T-cell (primary cell): ENCODE measurements at regions not wholly inside any gene's neighbourhood (a gene's known extent, or its start where the extent isn't known, plus 50 kb on each side); places are given as distances from the start of the nearest gene placed in this dataset.
"Not testable (repeated sequence)": the region's sequence is repeated elsewhere in the genome, so short reads cannot be mapped to it uniquely, and the experiment has no call there.

ENCODE experiments used
- ATAC-seq, 4 experiments: fragments of 200-7000 bp in 3 of 4; fragments of 150-1000 bp in 1 of 4; cut with Tn5 transposase; replicated peaks in 1 of 4; 1 replicate in 3 of 4; 2 replicates in 1 of 4; pipeline ENCODE4 v1.10.0; 2021; ENCODE audit warnings: moderate library complexity in 3 of 4, mild to moderate bottlenecking in 2 of 4, moderate number of reproducible peaks in 1 of 4
- CTCF ChIA-PET, 2 donors: fragments of 300-600 bp; sonication (Branson Sonifier 250); formaldehyde crosslinking; loops; one replicate each; lab custom pipeline; 2022; ENCODE audit warnings: antibody characterized with exemption in 2 of 2; lab: Charles Lee
- POLR2A ChIA-PET, 2 donors: fragments of 300-600 bp; sonication (Branson Sonifier 250); formaldehyde crosslinking; loops; one replicate each; lab custom pipeline; 2022; ENCODE audit warnings: antibody characterized with exemption in 2 of 2; lab: Charles Lee
- DNase-seq, 35 experiments: peaks; one replicate each; pipeline versions ENCODE4 v3.0.0 to v3.0.0-alpha.2; 2013 to 2023
- H3K27ac ChIP-seq: one replicate; pipeline ENCODE4 v1.5.1; 2013; ENCODE audit warnings: low read length
- H3K27me3 ChIP-seq, 2 experiments: replicated peaks in 1 of 2; 1 replicate in 1 of 2; 2 replicates in 1 of 2; pipeline versions ENCODE4 v1.6.1 to v1.7.0; 2013; ENCODE audit warnings: low read length in 1 of 2, mixed read lengths in 1 of 2; ENCODE audit not compliant: control insufficient read depth in 2 of 2, insufficient read depth in 2 of 2; ENCODE audit errors: extremely low read depth in 1 of 2
- H3K36me3 ChIP-seq, 2 donors: 1 replicate in 1 of 2; 2 replicates in 1 of 2; pipeline versions ENCODE4 v1.6.1 to v1.7.0; 2013; ENCODE audit warnings: low read length in 1 of 2; ENCODE audit not compliant: control insufficient read depth in 2 of 2, insufficient read depth in 1 of 2; ENCODE audit errors: extremely low read depth in 1 of 2
- H3K4me1 ChIP-seq, 2 experiments: 1 replicate in 1 of 2; 2 replicates in 1 of 2; pipeline versions ENCODE4 v1.6.1 to v1.7.0; 2013; ENCODE audit warnings: low read length in 2 of 2, mixed read lengths in 1 of 2; ENCODE audit not compliant: insufficient read depth in 2 of 2, control insufficient read depth in 1 of 2; ENCODE audit errors: extremely low read depth in 1 of 2
- H3K4me3 ChIP-seq, 2 donors: 1 replicate in 1 of 2; 2 replicates in 1 of 2; pipeline versions ENCODE4 v1.5.1 to v1.7.0; 2013; ENCODE audit warnings: mild to moderate bottlenecking in 2 of 2, low read length in 1 of 2, moderate library complexity in 1 of 2; ENCODE audit not compliant: control insufficient read depth in 1 of 2; ENCODE audit errors: extremely low read depth in 1 of 2
- H3K9me3 ChIP-seq: 2 replicates; pipeline ENCODE4 v1.7.0; 2013
- H3K27ac Mint-ChIP-seq, 2 donors: one replicate each; pipeline ENCODE4 v1.8.0; 2020 to 2021; ENCODE audit warnings: mild to moderate bottlenecking in 2 of 2, mixed read lengths in 2 of 2
- H3K27me3 Mint-ChIP-seq, 2 donors: one replicate each; pipeline ENCODE4 v1.8.0; 2021 to 2022; ENCODE audit warnings: mixed read lengths in 2 of 2
- H3K36me3 Mint-ChIP-seq: one replicate; pipeline ENCODE4 v1.8.0; 2021; ENCODE audit warnings: mixed read lengths
- H3K4me1 Mint-ChIP-seq, 3 donors: one replicate each; pipeline ENCODE4 v1.8.0; 2020 to 2022; ENCODE audit warnings: mixed read lengths in 3 of 3, mild to moderate bottlenecking in 1 of 3
- H3K4me3 Mint-ChIP-seq, 3 donors: one replicate each; pipeline ENCODE4 v1.8.0; 2020 to 2022; ENCODE audit warnings: mild to moderate bottlenecking in 3 of 3, mixed read lengths in 3 of 3, moderate library complexity in 3 of 3
- H3K9me3 Mint-ChIP-seq, 3 donors: one replicate each; pipeline ENCODE4 v1.8.0; 2020 to 2022; ENCODE audit warnings: mixed read lengths in 3 of 3
- WGBS: methylation state at CpG from one replicate; pipeline ENCODE4 v1.1.5; 2013; ENCODE audit warnings: missing lambda C conversion rate; ENCODE audit not compliant: insufficient coverage; 5-methylcytosine and 5-hydroxymethylcytosine counted together

DNA sequence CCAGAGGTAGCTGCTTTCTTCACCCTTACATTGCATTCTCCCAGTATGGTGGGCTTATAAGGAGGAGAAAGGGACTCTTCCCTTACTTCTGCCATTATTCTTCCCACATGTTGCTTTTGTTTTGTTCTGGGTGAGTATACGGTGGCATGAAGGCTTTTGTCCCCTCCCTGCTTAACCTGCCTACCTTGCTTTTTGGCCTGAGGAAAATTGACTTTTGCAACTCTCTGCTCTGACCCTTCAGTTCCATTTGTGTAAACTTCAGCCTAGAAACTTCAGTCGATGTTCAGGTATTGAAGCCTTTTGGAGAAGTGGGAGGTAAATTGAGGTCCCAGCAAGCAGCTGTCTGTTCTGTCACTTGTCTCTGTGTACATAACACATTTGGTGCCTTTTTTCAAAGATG, 110.2 kb downstream of the PCSK1 start:
- Histone ChIP-seq H3K4me3 (no peak overlapping the region), H3K27me3 (peaks cover 0 to 3% of the 10 kb centered on the region in 2 experiments), H3K27ac (no peak overlapping the region), H3K4me1 (no peaks in the 10 kb centered on the region), H3K9me3 (no peaks in the 10 kb centered on the region), H3K36me3 (no peaks in the 10 kb centered on the region)
- Mint-ChIP-seq H3K4me1 (no peaks in the 10 kb centered on the region), H3K27ac (no peak overlapping the region), H3K9me3 (peaks cover 0 to 4% (median 3%) of the 10 kb centered on the region in 3 donors), H3K27me3 (peaks cover 5 to 6% of the 10 kb centered on the region in 2 donors), H3K4me3 (no peak overlapping the region), H3K36me3 (no peaks in the 10 kb centered on the region)
- no CpG with 5 or more reads among the region's 2 CpGs for WGBS
- ChIA-PET POLR2A (no interaction called here), CTCF (interaction anchor here (0.9 to 1.4 kb wide), 2 partner anchors 13 to 30 kb away, joined by 3 read pairs; no protein-coding TSS in a partner anchor)
- ATAC-seq (no peak), DNase-seq (no peak)

DNA sequence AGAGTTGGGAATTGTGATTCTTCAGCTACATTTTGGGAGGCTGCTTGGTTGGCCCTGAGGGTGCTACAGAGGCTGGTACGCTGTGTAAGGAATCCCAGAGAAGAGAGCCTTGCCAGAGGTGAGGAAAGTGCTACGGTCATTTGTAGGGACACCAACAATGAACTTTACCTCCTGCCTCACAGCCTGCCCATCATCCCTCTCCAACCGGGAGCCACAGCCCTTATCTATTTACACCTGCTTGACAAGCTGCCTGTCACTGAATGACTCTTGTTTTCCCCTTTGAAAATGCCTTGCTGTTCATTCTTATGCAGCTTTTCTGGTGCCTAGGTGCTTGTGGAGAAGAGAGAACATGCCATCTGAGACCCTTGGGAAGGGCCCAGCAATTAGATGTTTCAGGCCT, 110.8 kb downstream of the PCSK1 start:
- DNase-seq (no peak), ATAC-seq (no peak)
- H3K4me3 Mint-ChIP-seq: no peak overlapping the region
- peaks cover 0 to 3% of the 10 kb centered on the region in 2 experiments for H3K27me3 ChIP-seq
- H3K9me3 Mint-ChIP-seq: peaks cover 0 to 4% (median 3%) of the 10 kb centered on the region in 3 donors
- H3K36me3 ChIP-seq: no peaks in the 10 kb centered on the region
- H3K4me3 ChIP-seq: no peak overlapping the region
- no CpG with 5 or more reads among the region's 3 CpGs for WGBS
- H3K27ac Mint-ChIP-seq: no peak overlapping the region
- H3K27me3 Mint-ChIP-seq: peaks cover 5 to 6% of the 10 kb centered on the region in 2 donors
- H3K4me1 ChIP-seq: no peaks in the 10 kb centered on the region
- no peak overlapping the region for H3K27ac ChIP-seq
- H3K9me3 ChIP-seq: no peaks in the 10 kb centered on the region
- H3K36me3 Mint-ChIP-seq: no peaks in the 10 kb centered on the region
- H3K4me1 Mint-ChIP-seq: no peaks in the 10 kb centered on the region
- ChIA-PET POLR2A (no interaction called here), CTCF (no interaction called here)

- CTCF ChIA-PET: no interaction called here
- no peak for ATAC-seq
- no peaks in the 10 kb centered on the region for H3K9me3 ChIP-seq
Observed at GRCh38 chr5:96321345-96321744, 111.7 kb downstream of the PCSK1 start.

DNA sequence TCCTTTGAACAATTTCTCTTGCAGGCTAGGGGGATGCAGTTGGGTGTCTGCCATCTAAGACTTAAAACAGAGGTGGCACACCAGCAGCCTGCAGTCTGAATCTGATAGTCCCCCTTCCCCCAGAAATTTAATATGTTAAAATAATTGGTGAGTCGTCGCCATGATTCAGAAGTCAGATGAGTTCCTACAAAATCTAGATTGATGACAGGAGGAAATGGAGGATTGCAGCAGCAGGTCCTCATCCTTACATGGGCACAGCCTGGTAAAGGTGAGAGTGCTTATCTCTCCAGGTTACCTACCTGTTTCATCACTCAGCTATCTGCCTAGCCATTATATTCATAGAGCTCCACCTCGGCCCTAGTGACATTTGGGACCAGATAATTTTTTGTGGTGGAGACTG, 112.3 kb downstream of the PCSK1 start:
- Mint-ChIP-seq H3K4me3 (no peak overlapping the region), H3K27me3 (peaks cover under 1 to 5% of the 10 kb centered on the region in 2 donors), H3K36me3 (no peaks in the 10 kb centered on the region), H3K4me1 (no peaks in the 10 kb centered on the region), H3K27ac (no peak overlapping the region), H3K9me3 (peaks cover 0 to 4% (median 3%) of the 10 kb centered on the region in 3 donors)
- no CpG with 5 or more reads among the region's 3 CpGs for WGBS
- Histone ChIP-seq H3K27ac (no peak overlapping the region), H3K4me3 (no peak overlapping the region), H3K36me3 (no peaks in the 10 kb centered on the region), H3K4me1 (no peaks in the 10 kb centered on the region), H3K27me3 (peaks cover 0 to 3% of the 10 kb centered on the region in 2 experiments), H3K9me3 (no peaks in the 10 kb centered on the region)
- ATAC-seq (no peak), DNase-seq (no peak)
- POLR2A ChIA-PET: no interaction called here
- CTCF ChIA-PET: no interaction called here

More at GRCh38 chr5:96321345-96321744, 111.7 kb downstream of the PCSK1 start:
- Histone ChIP-seq H3K4me1 (no peaks in the 10 kb centered on the region), H3K4me3 (no peak overlapping the region), H3K36me3 (no peaks in the 10 kb centered on the region), H3K27me3 (peaks cover 0 to 3% of the 10 kb centered on the region in 2 experiments), H3K27ac (no peak overlapping the region)
- Mint-ChIP-seq H3K36me3 (no peaks in the 10 kb centered on the region), H3K27me3 (peaks cover 6% of the 10 kb centered on the region in 2 donors), H3K9me3 (peaks cover 0 to 4% (median 3%) of the 10 kb centered on the region in 3 donors), H3K4me1 (no peaks in the 10 kb centered on the region), H3K27ac (no peak overlapping the region), H3K4me3 (no peak overlapping the region)
- POLR2A ChIA-PET: interaction anchor here in 1 of 2 donors (0.6 kb wide), 1 partner anchor 69 kb away, joined by 4 read pairs; no protein-coding TSS in a partner anchor
- no peak for DNase-seq

GRCh38 chr5:96319981-96320739, 112.9 kb downstream of the PCSK1 start:
- CTCF ChIA-PET: interaction anchor here (0.6 to 0.7 kb wide), 2 partner anchors 140 to 374 kb away, joined by 3 to 6 read pairs; no protein-coding TSS in a partner anchor
- 86% methylated on average over 1 of the region's 11 CpGs for WGBS
- not testable (repeated sequence) for H3K4me3 Mint-ChIP-seq, H3K4me3 ChIP-seq, ATAC-seq, H3K9me3 ChIP-seq, H3K36me3 ChIP-seq, H3K4me1 Mint-ChIP-seq, H3K36me3 Mint-ChIP-seq, H3K27ac Mint-ChIP-seq, H3K27ac ChIP-seq, H3K9me3 Mint-ChIP-seq, H3K4me1 ChIP-seq, DNase-seq, H3K27me3 ChIP-seq, H3K27me3 Mint-ChIP-seq
- POLR2A ChIA-PET: interaction anchor here (0.6 to 0.7 kb wide), 4 partner anchors 403 to 924 kb away, joined by 4 to 11 read pairs (median 6); no protein-coding TSS in a partner anchor

DNA sequence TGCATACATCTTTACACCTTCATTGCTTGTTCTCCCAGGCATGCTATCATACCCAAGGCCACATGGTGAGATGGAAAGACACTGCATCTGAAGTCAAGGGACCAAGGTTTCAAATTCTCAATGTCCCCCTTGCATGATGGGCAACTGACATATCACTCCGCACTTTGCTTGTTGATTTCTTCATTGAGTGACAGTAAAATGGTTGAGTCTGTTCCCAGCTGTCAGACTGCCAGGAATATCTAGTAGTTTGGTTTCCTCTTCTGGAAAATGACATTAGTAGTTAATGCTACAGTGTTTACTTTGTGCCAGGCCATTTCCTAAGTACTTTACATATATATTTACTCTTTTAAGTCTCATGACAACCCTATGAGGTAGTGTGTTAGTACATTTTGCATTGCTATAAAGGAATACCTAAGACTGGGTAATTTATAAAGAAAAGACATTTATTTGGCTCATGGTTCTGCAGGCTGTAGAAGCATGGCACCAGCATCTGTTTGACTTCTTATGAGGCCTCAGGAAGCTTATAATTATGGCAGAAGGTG, 114.4 kb downstream of the PCSK1 start:
- Mint-ChIP-seq H3K36me3 (no peaks in the 10 kb centered on the region), H3K4me1 (no peaks in the 10 kb centered on the region), H3K4me3 (no peak overlapping the region), H3K27ac (no peak overlapping the region), H3K27me3 (peaks cover 8 to 11% of the 10 kb centered on the region in 2 donors), H3K9me3 (peaks cover 0 to 4% (median 3%) of the 10 kb centered on the region in 3 donors)
- H3K36me3 ChIP-seq: no peaks in the 10 kb centered on the region
- no CpG with 5 or more reads among the region's 1 CpG for WGBS
- H3K27me3 ChIP-seq: peaks cover 0 to 3% of the 10 kb centered on the region in 2 experiments
- H3K4me1 ChIP-seq: no peaks in the 10 kb centered on the region
- CTCF ChIA-PET: interaction anchor here in 1 of 2 donors (1.7 kb wide), 1 partner anchor 17 kb away, joined by 6 read pairs; no protein-coding TSS in a partner anchor
- H3K9me3 ChIP-seq: no peaks in the 10 kb centered on the region
- DNase-seq (no peak), ATAC-seq (no peak)
- no peak overlapping the region for H3K4me3 ChIP-seq
- POLR2A ChIA-PET: no interaction called here
- no peak overlapping the region for H3K27ac ChIP-seq
